ENCODE measurements at regions not wholly inside any gene's neighbourhood (a gene's known extent, or its start where the extent isn't known, plus 50 kb on each side); places are given as distances from the start of the nearest gene placed in this dataset.

DNA sequence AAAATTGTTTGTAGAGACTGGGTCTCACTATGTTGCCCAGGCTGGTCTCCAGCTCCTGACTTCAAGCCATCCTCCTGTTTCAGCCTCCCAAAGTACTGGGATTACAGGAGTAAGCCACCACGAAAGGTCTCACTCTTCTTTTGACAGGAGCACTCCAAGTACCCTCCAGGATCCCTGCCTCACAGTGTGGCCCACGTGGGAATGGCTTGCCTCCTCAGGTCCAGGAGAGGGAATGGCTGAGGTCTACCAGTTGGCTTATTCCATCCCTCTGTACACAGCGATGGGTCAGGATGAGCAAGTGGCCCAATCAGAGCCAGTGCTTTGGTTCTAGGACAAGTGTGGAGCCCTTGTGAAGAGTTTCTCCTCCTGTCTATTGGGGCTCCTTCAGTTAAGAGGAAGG, 73.7 kb upstream of the ZNF423 start:
- Histone ChIP-seq H3K4me1 (ENCODE audit: insufficient read depth, insufficient read length) (peaks cover 5% of the 10 kb centered on the region), H3K9me3 (ENCODE audit: insufficient read depth, low read length) (no peaks in the 10 kb centered on the region), H3K27me3 (ENCODE audit: insufficient read depth, insufficient read length) (peaks cover 19% of the 10 kb centered on the region), H3K36me3 (ENCODE audit: insufficient read depth, insufficient read length, low read length) (no peaks in the 10 kb centered on the region), H3K4me3 (ENCODE audit: insufficient read length, low read depth) (no peak overlapping the region), H3K9ac (ENCODE audit: insufficient read length, low read depth) (no peak overlapping the region)
- TF ChIP-seq SUZ12 (IDR thresholded peaks at IDR 0.05; ENCODE audit: extremely low read depth, insufficient read depth, insufficient read length) (no peak), YY1 (IDR thresholded peaks at IDR 0.05; ENCODE audit: insufficient read depth, insufficient read length) (no peak), ZNF274 (IDR thresholded peaks at IDR 0.05; ENCODE audit: low read depth, low read length) (no peak)
- no peak for DNase-seq (ENCODE audit: low read depth, low spot score)

DNA sequence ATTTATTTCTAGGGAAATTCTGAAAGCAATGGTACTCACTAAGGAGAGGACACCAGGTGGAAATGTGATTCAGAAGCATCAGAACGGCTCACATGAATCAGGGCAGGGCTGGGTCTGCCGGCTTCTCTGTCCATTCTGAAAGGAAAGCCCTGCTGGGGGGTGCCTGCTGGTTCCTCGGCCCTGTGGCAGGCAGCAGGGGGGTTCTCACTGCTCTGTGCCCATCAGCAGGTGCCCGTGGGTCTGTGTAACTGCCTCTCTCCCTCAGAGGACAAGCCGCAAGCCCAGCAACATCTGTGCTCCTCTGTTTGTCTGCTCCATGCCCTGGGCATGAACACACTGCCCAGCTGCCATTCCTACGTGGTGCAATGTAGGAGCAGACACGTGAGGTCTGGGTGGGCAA, 74.9 kb upstream of the ZNF423 start:
- H3K27me3 ChIP-seq (ENCODE audit: insufficient read depth, insufficient read length), result peaks cover 19% of the 10 kb centered on the region
- H3K9ac ChIP-seq (ENCODE audit: insufficient read length, low read depth), result no peak overlapping the region
- no peak for DNase-seq (ENCODE audit: low read depth, low spot score)
- no peaks in the 10 kb centered on the region for H3K9me3 ChIP-seq (ENCODE audit: insufficient read depth, low read length)
- peaks cover 5% of the 10 kb centered on the region for H3K4me1 ChIP-seq (ENCODE audit: insufficient read depth, insufficient read length)
- H3K4me3 ChIP-seq (ENCODE audit: insufficient read length, low read depth), result no peak overlapping the region
- no peaks in the 10 kb centered on the region for H3K36me3 ChIP-seq (ENCODE audit: insufficient read depth, insufficient read length, low read length)
- TF ChIP-seq SUZ12 (IDR thresholded peaks at IDR 0.05; ENCODE audit: extremely low read depth, insufficient read depth, insufficient read length), result no peak

DNA sequence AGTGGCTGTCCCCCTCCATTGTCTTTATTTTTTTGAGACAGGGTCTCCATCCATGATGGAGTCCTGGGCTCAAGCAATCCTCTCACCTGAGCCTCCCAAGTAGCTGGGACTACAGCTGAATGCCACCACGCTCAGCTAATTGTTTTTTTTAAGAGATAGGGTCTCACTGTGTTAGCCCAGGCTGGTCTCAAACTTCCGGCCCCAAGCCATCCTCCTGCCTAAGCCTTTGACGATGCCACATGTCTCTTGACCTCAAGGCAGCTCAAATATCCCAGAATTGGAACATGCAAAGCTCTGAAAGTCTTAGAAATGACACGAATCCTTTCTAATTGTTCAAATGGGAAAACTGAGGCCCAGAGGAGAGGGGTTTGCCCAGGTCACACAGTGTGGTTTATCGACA, 75.4 kb upstream of the ZNF423 start:
- H3K9me3 ChIP-seq (ENCODE audit: insufficient read depth, low read length), result no peaks in the 10 kb centered on the region
- peaks cover 5% of the 10 kb centered on the region for H3K4me1 ChIP-seq (ENCODE audit: insufficient read depth, insufficient read length)
- peaks cover 19% of the 10 kb centered on the region for H3K27me3 ChIP-seq (ENCODE audit: insufficient read depth, insufficient read length)
- H3K9ac ChIP-seq (ENCODE audit: insufficient read length, low read depth), result no peak overlapping the region
- H3K4me3 ChIP-seq (ENCODE audit: insufficient read length, low read depth), result no peak overlapping the region
- no peaks in the 10 kb centered on the region for H3K36me3 ChIP-seq (ENCODE audit: insufficient read depth, insufficient read length, low read length)
- TF ChIP-seq SUZ12 (IDR thresholded peaks at IDR 0.05; ENCODE audit: extremely low read depth, insufficient read depth, insufficient read length) (no peak), YY1 (IDR thresholded peaks at IDR 0.05; ENCODE audit: insufficient read depth, insufficient read length) (no peak), ZNF274 (IDR thresholded peaks at IDR 0.05; ENCODE audit: low read depth, low read length) (no peak)
- DNase-seq (ENCODE audit: low read depth, low spot score), result no peak

DNA sequence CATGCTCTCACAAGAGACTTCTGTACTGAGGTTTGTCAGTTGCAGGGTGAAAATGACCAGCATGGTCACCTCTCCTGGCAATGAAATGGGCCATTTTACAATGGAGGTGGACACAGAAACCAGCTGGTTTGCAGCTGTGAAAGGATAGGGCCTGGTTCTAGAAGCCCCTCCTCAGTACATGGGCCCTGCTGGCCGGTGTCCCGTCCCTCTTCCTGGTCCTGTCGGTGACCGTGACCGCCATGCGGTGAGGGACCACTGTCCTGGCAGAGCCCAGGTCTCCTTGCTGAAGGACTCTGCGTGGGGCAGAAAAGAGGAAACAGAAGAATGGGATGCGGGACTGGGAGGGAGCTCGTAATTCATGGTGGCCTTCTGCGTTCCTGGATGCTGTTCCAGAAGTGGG, 76.0 kb upstream of the ZNF423 start:
- Histone ChIP-seq H3K4me1 (ENCODE audit: insufficient read depth, insufficient read length) (peaks cover 5% of the 10 kb centered on the region), H3K9ac (ENCODE audit: insufficient read length, low read depth) (no peak overlapping the region), H3K36me3 (ENCODE audit: insufficient read depth, insufficient read length, low read length) (no peaks in the 10 kb centered on the region), H3K9me3 (ENCODE audit: insufficient read depth, low read length) (no peaks in the 10 kb centered on the region), H3K27me3 (ENCODE audit: insufficient read depth, insufficient read length) (peaks cover 19% of the 10 kb centered on the region), H3K4me3 (ENCODE audit: insufficient read length, low read depth) (no peak overlapping the region)
- TF ChIP-seq YY1 (IDR thresholded peaks at IDR 0.05; ENCODE audit: insufficient read depth, insufficient read length) (no peak), ZNF274 (IDR thresholded peaks at IDR 0.05; ENCODE audit: low read depth, low read length) (no peak), SUZ12 (IDR thresholded peaks at IDR 0.05; ENCODE audit: extremely low read depth, insufficient read depth, insufficient read length) (no peak)
- no peak for DNase-seq (ENCODE audit: low read depth, low spot score)

- no peaks in the 10 kb centered on the region for H3K9me3 ChIP-seq (ENCODE audit: insufficient read depth, low read length)
- H3K4me1 ChIP-seq (ENCODE audit: insufficient read depth, insufficient read length), result peaks cover 5% of the 10 kb centered on the region
- no peak for DNase-seq (ENCODE audit: low read depth, low spot score)
- no peak overlapping the region for H3K4me3 ChIP-seq (ENCODE audit: insufficient read length, low read depth)
- H3K27me3 ChIP-seq (ENCODE audit: insufficient read depth, insufficient read length), result peaks cover 18% of the 10 kb centered on the region
- no peak for TF ChIP-seq YY1 (IDR thresholded peaks at IDR 0.05; ENCODE audit: insufficient read depth, insufficient read length)
- no peak for TF ChIP-seq ZNF274 (IDR thresholded peaks at IDR 0.05; ENCODE audit: low read depth, low read length)
- no peak for TF ChIP-seq SUZ12 (IDR thresholded peaks at IDR 0.05; ENCODE audit: extremely low read depth, insufficient read depth, insufficient read length)
- no peaks in the 10 kb centered on the region for H3K36me3 ChIP-seq (ENCODE audit: insufficient read depth, insufficient read length, low read length)
- H3K9ac ChIP-seq (ENCODE audit: insufficient read length, low read depth), result no peak overlapping the region
Measured at GRCh38 chr16:49932434-49932833, 76.5 kb upstream of the ZNF423 start.

- Histone ChIP-seq H3K4me3 (ENCODE audit: insufficient read length, low read depth) (no peak overlapping the region), H3K36me3 (ENCODE audit: insufficient read depth, insufficient read length, low read length) (no peaks in the 10 kb centered on the region), H3K4me1 (ENCODE audit: insufficient read depth, insufficient read length) (peaks cover 5% of the 10 kb centered on the region), H3K9ac (ENCODE audit: insufficient read length, low read depth) (no peak overlapping the region), H3K27me3 (ENCODE audit: insufficient read depth, insufficient read length) (peaks cover 14% of the 10 kb centered on the region), H3K9me3 (ENCODE audit: insufficient read depth, low read length) (no peaks in the 10 kb centered on the region)
- DNase-seq (ENCODE audit: low read depth, low spot score), result no peak
- no peak for TF ChIP-seq ZNF274 (IDR thresholded peaks at IDR 0.05; ENCODE audit: low read depth, low read length)
- TF ChIP-seq SUZ12 (IDR thresholded peaks at IDR 0.05; ENCODE audit: extremely low read depth, insufficient read depth, insufficient read length), result no peak
- no peak for TF ChIP-seq YY1 (IDR thresholded peaks at IDR 0.05; ENCODE audit: insufficient read depth, insufficient read length)
Measured at GRCh38 chr16:49932946-49933345, 77.0 kb upstream of the ZNF423 start.

GRCh38 chr16:49936791-49937190, 80.9 kb upstream of the ZNF423 start:
- no peaks in the 10 kb centered on the region for H3K27me3 ChIP-seq (ENCODE audit: insufficient read depth, insufficient read length)
- TF ChIP-seq SUZ12 (IDR thresholded peaks at IDR 0.05; ENCODE audit: extremely low read depth, insufficient read depth, insufficient read length), result no peak
- no peak for TF ChIP-seq YY1 (IDR thresholded peaks at IDR 0.05; ENCODE audit: insufficient read depth, insufficient read length)
- no peak for TF ChIP-seq ZNF274 (IDR thresholded peaks at IDR 0.05; ENCODE audit: low read depth, low read length)
- no peaks in the 10 kb centered on the region; the same call in 1 of the 2 replicates for H3K9me3 ChIP-seq (ENCODE audit: insufficient read depth, low read length)
- peaks cover 2% of the 10 kb centered on the region for H3K4me1 ChIP-seq (ENCODE audit: insufficient read depth, insufficient read length)
- H3K36me3 ChIP-seq (ENCODE audit: insufficient read depth, insufficient read length, low read length), result no peaks in the 10 kb centered on the region
- H3K9ac ChIP-seq (ENCODE audit: insufficient read length, low read depth), result no peak overlapping the region
- H3K4me3 ChIP-seq (ENCODE audit: insufficient read length, low read depth), result no peak overlapping the region
- no peak for DNase-seq (ENCODE audit: low read depth, low spot score)

DNA sequence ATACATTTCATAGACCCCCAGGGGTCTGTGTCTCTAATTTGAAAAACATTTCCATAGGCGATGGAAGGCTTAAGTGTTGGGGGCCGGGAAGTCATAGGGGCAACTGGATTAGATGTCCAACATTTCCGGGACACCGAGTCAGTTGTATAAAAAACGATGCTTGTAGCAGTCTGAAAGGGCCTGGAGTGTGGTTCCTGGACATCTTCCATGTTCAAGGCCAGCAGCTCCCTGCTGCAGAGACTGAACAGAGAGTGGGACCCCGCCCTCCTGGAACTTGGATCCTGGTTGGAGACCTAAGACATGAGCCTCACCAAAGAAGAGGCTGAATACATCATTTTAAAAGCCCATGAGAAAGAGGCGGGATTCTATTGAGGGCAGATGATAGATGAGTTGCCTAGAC, 82.0 kb upstream of the ZNF423 start:
- no peak for TF ChIP-seq ZNF274 (IDR thresholded peaks at IDR 0.05; ENCODE audit: low read depth, low read length)
- no peak for TF ChIP-seq SUZ12 (IDR thresholded peaks at IDR 0.05; ENCODE audit: extremely low read depth, insufficient read depth, insufficient read length)
- H3K9ac ChIP-seq (ENCODE audit: insufficient read length, low read depth), result no peak overlapping the region
- no peaks in the 10 kb centered on the region; the same call in 1 of the 2 replicates for H3K9me3 ChIP-seq (ENCODE audit: insufficient read depth, low read length)
- no peaks in the 10 kb centered on the region for H3K27me3 ChIP-seq (ENCODE audit: insufficient read depth, insufficient read length)
- H3K4me3 ChIP-seq (ENCODE audit: insufficient read length, low read depth), result no peak overlapping the region
- H3K4me1 ChIP-seq (ENCODE audit: insufficient read depth, insufficient read length), result no peaks in the 10 kb centered on the region
- H3K36me3 ChIP-seq (ENCODE audit: insufficient read depth, insufficient read length, low read length), result no peaks in the 10 kb centered on the region
- DNase-seq (ENCODE audit: low read depth, low spot score), result no peak

All from NT2/D1 (cell line).